Parathyroid adenoma (tissue), 2 donors: ENCODE measurements at regions not wholly inside any gene's neighbourhood (a gene's known extent, or its start where the extent isn't known, plus 50 kb on each side); places are given as distances from the start of the nearest gene placed in this dataset.

ENCODE experiments used
- H2AFZ ChIP-seq: fragments of 300-600 bp; sonication (generic); one replicate; pipeline ENCODE4 v1.7.0; 2017; ENCODE audit warnings: antibody characterized with exemption, mild to moderate bottlenecking
- H3K27ac ChIP-seq: fragments of 300-600 bp; sonication (generic); one replicate; pipeline ENCODE4 v1.7.0; 2017
- H3K27me3 ChIP-seq: fragments of 300-600 bp; sonication (generic); one replicate; pipeline ENCODE4 v1.7.0; 2017; ENCODE audit warnings: low read length; ENCODE audit not compliant: control insufficient read depth, insufficient read depth
- H3K36me3 ChIP-seq: fragments of 300-600 bp; sonication (generic); one replicate; pipeline ENCODE4 v1.7.0; 2017; ENCODE audit warnings: low read length; ENCODE audit not compliant: control insufficient read depth, insufficient read depth
- H3K4me1 ChIP-seq: fragments of 300-600 bp; sonication (generic); one replicate; pipeline ENCODE4 v1.7.0; 2017; ENCODE audit warnings: control low read depth
- H3K4me2 ChIP-seq: fragments of 300-600 bp; sonication (generic); one replicate; pipeline ENCODE4 v1.7.0; 2017; ENCODE audit warnings: low read length
- H3K4me3 ChIP-seq: fragments of 300-600 bp; sonication (generic); one replicate; pipeline ENCODE4 v1.7.0; 2017; ENCODE audit warnings: low read depth, low read length
- H3K79me2 ChIP-seq: fragments of 300-600 bp; sonication (generic); one replicate; pipeline ENCODE4 v1.7.0; 2017; ENCODE audit warnings: control low read depth
- H3K9ac ChIP-seq: fragments of 300-600 bp; sonication (generic); one replicate; pipeline ENCODE4 v1.7.0; 2017; ENCODE audit warnings: mild to moderate bottlenecking
- H3K9me3 ChIP-seq: fragments of 300-600 bp; sonication (generic); one replicate; pipeline ENCODE4 v1.7.0; 2017; ENCODE audit warnings: low read length; ENCODE audit not compliant: control insufficient read depth
- TF ChIP-seq, protein P1 (sequence below): fragments of 300-600 bp; sonication (generic); IDR thresholded peaks from one replicate; pipeline ENCODE4 v1.7.0; 2017; ENCODE audit warnings: antibody characterized with exemption, mild to moderate bottlenecking
- donor health status: primary hyperparathyroidism.

DNA sequence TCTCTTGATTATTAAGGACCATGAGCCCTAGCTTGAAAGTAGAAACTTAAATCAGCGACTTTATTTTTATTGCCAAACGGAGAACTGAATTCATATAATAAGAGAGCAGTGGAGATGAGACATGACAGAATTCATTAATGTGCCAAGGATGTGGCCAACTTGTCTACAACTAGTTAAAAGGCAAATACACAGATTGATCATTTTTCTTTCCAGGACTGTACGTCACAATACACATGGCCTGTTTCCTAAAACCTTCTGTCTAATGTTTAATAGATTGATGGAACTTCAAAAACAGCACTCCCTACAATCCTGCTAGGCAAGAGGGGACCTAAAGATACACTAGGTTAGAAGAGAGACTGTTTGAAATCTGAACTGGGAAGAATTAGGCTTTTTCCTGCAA lies 647.8 kb downstream of the SATB2 start:
- Histone ChIP-seq H2AFZ (no peak overlapping the region), H3K79me2 (no peaks in the 10 kb centered on the region), H3K9me3 (no peaks in the 10 kb centered on the region), H3K4me2 (no peak overlapping the region), H3K27me3 (no peaks in the 10 kb centered on the region), H3K36me3 (no peaks in the 10 kb centered on the region), H3K9ac (no peak overlapping the region), H3K4me3 (no peak overlapping the region), H3K27ac (no peak overlapping the region), H3K4me1 (no peaks in the 10 kb centered on the region)
- TF ChIP-seq, protein P1, sequence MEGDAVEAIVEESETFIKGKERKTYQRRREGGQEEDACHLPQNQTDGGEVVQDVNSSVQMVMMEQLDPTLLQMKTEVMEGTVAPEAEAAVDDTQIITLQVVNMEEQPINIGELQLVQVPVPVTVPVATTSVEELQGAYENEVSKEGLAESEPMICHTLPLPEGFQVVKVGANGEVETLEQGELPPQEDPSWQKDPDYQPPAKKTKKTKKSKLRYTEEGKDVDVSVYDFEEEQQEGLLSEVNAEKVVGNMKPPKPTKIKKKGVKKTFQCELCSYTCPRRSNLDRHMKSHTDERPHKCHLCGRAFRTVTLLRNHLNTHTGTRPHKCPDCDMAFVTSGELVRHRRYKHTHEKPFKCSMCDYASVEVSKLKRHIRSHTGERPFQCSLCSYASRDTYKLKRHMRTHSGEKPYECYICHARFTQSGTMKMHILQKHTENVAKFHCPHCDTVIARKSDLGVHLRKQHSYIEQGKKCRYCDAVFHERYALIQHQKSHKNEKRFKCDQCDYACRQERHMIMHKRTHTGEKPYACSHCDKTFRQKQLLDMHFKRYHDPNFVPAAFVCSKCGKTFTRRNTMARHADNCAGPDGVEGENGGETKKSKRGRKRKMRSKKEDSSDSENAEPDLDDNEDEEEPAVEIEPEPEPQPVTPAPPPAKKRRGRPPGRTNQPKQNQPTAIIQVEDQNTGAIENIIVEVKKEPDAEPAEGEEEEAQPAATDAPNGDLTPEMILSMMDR: no peak

DNA sequence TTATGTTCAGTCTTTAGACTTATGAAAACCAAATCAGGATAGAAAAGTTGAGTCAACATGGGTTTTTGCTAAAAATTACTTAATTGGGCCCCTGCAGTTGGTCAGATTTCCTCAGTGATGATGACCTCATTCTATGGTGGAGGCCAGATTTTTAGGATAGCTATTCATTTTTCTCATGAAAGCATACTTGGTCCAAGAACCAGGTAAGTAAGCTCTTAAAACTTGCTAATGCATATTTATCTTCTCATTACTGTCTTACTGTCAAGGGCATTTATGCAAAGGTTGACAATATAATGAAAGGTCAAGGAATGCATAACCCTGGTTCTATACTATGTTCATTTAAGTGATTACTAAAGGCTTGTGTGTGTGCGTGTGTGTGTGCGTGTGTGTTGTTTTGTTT lies 650.6 kb downstream of the SATB2 start:
- Histone ChIP-seq H3K4me1 (no peaks in the 10 kb centered on the region), H3K36me3 (no peaks in the 10 kb centered on the region), H3K9ac (no peak overlapping the region), H2AFZ (no peak overlapping the region), H3K4me2 (no peak overlapping the region), H3K27ac (no peak overlapping the region), H3K79me2 (no peaks in the 10 kb centered on the region), H3K4me3 (no peak overlapping the region), H3K27me3 (no peaks in the 10 kb centered on the region), H3K9me3 (no peaks in the 10 kb centered on the region)
- TF ChIP-seq, protein P1: no peak

DNA sequence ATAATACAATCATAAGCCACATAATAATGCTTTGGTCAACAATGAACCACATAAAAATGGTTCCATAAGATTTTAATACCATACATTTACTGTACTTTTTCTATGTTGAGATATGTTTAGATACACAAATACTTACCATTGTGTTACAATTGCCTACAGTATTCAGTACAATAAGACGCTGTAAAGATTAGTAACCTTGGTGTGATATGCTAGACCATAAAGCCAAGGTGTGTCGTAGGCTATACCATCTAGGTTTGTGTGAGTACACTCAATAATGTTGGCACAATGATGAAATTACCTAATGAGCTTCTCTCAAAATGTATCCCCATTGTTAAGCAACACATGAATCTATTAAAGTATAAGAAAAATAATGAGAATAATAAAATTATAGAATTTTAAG lies 662.3 kb downstream of the SATB2 start:
- Histone ChIP-seq H3K4me2 (no peak overlapping the region), H3K27me3 (no peaks in the 10 kb centered on the region), H3K79me2 (no peaks in the 10 kb centered on the region), H3K9me3 (no peaks in the 10 kb centered on the region), H3K27ac (no peak overlapping the region), H3K9ac (no peak overlapping the region), H3K4me1 (no peaks in the 10 kb centered on the region), H3K36me3 (no peaks in the 10 kb centered on the region), H3K4me3 (no peak overlapping the region), H2AFZ (no peak overlapping the region)
- TF ChIP-seq, protein P1: no peak

DNA sequence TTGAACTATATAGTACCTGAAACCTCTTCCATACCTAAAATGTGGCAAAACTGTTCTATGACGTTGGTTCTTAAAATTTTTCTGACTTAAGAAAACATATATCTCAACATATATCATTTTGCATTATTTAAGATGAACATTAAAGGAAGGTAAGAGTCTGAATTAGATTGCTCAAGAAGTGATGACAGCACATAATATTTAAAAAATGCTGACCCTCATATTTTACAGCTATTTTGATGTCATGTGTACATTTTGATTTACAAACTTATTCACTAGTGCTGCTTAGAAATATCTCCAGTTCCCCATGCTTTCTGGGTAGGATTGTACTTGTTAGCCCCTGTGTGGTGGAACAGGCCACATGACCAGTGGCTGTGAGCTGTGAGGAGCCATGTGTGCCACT lies 666.1 kb downstream of the SATB2 start:
- Histone ChIP-seq H3K36me3 (no peaks in the 10 kb centered on the region), H3K9me3 (no peaks in the 10 kb centered on the region), H3K9ac (no peak overlapping the region), H2AFZ (no peak overlapping the region), H3K27ac (no peak overlapping the region), H3K4me3 (no peak overlapping the region), H3K4me1 (no peaks in the 10 kb centered on the region), H3K79me2 (no peaks in the 10 kb centered on the region), H3K27me3 (no peaks in the 10 kb centered on the region), H3K4me2 (no peak overlapping the region)
- TF ChIP-seq, protein P1: no peak

DNA sequence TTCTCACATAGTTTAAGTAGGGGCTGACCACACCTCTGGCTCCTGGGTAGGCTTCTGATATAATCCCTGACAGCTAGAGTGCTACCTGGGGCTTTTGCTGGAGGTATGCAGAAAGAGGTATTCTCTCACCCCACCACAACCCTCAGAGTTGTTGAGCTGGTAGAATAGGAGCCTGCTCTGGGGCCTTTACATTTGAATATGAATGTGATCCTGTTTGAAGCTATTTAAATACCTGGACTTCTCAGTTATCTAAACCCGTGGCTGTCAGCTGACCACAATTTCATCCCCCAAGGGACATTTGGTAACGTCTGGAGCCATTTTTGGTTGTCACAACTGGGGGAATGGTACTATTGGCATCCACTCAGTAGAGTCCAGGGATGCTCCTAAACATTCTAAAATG lies 669.1 kb downstream of the SATB2 start:
- Histone ChIP-seq H3K4me3 (no peak overlapping the region), H3K36me3 (no peaks in the 10 kb centered on the region), H3K4me2 (no peak overlapping the region), H3K79me2 (no peaks in the 10 kb centered on the region), H3K4me1 (no peaks in the 10 kb centered on the region), H3K9ac (no peak overlapping the region), H3K27ac (no peak overlapping the region), H3K9me3 (no peaks in the 10 kb centered on the region), H3K27me3 (no peaks in the 10 kb centered on the region), H2AFZ (no peak overlapping the region)
- TF ChIP-seq, protein P1: no peak
